Activated T-helper 1 cell treated with Interleukin-2 at 50 U/mL for 16 hours (primary cell): ENCODE measurements at regions not wholly inside any gene's neighbourhood (a gene's known extent, or its start where the extent isn't known, plus 50 kb on each side); places are given as distances from the start of the nearest gene placed in this dataset.
"Not testable (repeated sequence)": the region's sequence is repeated elsewhere in the genome, so short reads cannot be mapped to it uniquely, and the experiment has no call there.

Experiments
- DNase-seq: peaks from one replicate; pipeline ENCODE4 v3.0.0-alpha.2; 2020; ENCODE audit warnings: low read depth

DNA sequence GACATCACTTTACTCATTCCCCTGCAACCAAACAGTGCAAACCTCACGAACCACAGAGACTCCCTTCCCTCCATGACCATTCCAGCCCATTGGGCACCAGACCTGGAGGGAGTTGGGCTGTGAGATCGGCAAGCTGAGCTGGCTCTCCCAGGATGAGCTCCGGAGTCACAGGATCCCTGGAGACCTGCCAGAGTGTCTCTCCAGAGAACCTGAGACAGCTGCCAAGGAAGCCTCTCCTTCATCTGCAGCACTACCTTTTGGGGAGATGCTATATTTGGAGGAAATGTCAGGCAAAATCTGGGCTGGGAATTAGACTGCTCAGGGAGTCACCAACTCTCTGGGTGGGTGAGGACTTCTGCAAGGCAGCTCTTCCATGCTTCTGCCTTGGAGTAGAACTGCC lies 417.4 kb downstream of the TNS1 start:
- no peak for DNase-seq

DNA sequence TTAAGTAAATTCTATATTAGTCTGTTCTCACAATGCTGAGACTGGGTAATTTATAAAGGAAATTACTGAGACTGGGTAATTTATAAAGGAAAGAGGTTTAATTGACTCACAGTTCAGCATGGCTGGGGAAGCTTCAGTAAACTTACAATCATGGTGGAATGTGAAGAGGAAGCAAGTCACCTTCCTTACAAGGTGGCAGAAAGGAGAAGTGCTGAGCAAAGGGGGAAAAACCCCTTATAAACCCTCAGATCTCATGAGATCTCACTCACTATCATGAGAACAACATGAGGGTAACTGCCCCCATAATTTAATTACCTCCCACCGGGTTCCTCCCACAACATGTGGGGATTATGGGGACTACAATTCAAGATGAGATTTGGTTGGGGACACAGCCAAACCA lies 422.4 kb downstream of the TNS1 start:
- not testable (repeated sequence) for DNase-seq

DNA sequence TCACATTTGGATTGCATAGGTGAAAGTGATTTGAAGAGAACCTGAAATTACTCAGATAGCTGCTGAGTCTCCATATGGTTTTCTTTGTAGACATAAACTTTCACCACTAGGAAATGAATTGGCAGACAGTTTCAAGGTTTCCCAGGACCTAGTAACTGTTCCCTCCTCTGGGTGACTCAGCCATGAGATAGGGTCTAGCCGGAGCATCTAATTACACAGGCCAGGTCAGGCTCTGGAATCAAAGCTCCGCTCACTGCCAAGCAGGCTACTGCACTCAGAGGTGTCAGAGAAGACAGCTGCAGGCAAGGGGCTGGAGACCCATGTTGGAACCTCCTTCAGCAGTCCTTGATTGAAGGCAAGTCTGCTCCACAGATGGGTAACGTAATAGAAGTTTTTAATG lies 429.2 kb downstream of the TNS1 start:
- no peak for DNase-seq

DNA sequence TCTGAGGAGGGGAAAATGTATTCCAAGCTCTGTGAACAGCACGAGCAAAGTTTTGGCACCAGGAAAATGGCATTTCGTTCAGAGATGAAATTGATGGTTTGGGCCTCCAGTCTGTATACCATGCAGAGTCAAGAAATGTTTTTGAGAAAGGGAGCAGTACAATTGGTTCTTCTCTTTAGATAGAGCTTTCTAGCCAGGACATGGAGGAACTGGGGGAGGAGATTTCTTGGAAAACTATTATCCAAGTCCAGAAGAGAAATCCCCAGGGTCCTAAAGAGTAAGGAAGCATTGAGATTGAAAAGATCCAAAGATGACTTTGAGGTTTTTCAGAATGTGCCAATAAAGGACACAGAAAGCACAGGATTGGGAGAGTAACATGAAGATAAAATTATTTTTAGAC lies 432.4 kb downstream of the TNS1 start:
- no peak for DNase-seq

DNA sequence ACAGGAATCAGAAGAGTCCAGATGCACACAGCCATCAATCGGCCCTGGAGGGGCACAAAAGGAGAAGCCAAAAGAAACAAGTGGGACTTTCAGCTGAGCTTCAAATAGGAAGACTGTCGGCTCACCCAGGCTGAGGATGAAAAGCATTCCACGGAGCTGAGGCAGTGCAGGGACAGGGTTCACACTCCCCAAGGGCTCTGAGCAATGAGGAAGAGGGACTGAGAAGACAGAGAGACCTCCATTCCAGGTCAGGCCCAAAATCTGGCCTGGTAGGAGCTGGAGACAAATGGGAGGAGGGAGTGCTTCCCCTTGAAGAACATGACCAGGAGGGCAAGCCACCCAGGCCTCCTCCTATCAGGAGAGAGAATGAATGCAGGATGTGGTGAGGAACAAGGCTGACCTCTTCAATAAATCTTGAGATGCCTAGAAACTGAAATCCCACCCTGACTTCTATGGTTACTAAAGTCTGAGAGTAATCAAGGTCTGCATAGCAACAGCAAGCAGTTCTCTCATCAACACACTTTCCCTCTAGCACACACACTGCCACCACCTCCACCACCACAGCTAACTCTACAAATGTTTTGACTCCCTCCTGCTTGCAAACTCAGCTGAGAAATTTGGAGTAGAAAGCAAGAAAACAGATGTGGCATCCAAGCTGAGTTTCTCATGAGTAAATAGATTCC lies 434.4 kb downstream of the TNS1 start:
- DNase-seq, result no peak

DNA sequence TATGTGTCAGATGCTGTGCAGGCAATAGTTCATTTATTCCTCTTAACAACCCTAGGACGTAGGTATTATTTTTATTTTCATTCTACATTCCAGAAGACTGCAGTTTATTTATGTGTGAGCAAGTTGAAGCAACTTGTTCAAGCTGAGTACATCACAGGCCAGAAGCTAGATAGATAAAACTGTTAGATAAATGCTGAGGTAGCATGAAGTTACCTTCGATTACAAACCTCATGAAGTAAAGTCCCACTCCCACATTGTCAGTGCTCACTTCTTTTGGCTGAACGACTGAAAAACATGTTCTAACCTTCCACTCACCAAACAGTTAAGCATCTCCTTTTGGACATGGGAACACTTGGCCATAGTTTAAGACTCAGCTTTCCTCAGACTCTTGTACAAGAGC lies 439.2 kb downstream of the TNS1 start:
- DNase-seq, result no peak

DNA sequence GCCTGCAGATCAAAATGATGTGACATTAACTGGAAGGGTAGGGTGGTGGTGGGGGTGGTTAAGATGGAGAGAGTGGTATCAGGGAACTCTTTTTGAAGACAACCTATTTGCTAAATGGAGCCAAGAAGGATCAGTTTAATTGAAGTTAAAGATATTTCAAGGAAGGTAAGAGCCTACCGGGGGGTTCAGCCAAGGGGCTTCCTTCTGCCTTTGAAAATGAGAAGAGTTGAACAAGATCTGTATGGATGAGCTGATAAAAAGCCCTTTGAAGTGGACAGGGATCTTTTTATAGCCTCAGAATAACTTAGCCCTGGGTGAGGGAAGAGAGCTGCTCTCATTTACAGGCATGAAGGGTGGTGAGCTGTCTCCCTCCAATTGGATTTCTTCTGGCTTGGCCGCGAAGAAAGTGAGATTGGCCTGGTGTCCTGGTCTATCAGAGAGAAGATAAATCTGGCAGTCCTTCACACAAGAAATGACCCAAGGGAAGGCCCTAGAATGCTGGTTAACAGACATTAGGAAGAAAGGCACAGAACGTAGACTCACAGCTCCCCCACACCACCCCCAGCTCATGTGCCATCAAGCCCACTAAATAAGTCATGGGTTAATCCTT lies 439.8 kb downstream of the TNS1 start:
- DNase-seq, result no peak

DNA sequence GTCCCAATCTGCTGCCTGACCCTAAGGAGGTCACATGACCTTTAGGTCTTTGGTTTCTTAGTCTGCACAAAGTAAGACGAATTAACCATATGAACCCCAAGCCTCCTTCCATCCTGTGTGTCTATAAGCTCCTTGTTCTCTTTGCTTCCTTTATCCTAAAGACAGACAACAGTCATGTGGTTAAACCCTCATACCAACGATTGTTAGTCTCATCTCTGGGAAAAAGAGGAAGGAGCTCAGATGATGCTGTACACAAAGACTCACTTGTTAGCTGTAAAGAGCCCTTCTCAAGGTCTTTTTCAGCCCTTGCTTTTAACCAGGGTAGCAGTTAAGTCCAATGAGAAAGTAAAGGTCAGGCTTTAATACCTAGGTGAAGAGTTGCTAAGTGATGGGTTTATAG lies 443.7 kb downstream of the TNS1 start:
- DNase-seq, result no peak

DNA sequence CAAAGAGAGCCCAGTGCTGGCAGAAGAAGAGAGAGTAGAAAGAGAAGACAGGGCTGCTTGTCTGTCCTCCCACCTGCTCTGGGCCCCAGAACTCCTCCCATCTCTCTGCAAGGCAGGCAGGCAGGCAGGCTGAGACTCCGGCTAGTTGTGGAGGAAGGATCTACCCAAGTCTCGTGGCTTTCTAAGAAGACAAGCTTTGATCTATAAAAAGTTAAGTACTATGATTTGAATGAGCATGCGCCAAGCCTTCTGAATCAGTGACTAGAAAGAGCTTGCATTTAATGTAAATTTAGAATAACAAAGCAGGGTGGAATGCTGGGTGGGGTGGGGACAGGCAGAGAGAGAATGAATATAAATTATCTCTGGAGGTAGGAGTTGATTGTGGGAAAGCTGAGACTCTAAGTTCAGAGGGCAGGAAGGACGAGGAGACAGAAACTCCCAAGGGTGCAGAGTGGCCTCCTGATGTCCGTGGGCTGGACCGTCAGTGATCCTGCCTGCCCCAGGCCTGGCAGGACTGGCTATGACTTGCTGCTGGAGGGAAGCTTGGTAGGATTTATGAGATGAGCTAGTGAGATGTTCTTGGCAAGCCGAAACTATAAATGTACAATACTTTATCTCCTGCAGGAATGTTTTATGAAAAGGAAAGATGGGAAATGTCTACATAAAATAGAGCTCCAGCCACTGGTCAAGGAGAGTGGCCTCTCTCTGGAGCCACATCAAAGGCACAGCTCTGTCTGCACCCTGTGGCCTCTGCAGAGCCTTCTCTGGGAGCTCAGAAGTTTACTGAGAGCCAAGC lies 447.5 kb downstream of the TNS1 start:
- DNase-seq, result no peak

DNA sequence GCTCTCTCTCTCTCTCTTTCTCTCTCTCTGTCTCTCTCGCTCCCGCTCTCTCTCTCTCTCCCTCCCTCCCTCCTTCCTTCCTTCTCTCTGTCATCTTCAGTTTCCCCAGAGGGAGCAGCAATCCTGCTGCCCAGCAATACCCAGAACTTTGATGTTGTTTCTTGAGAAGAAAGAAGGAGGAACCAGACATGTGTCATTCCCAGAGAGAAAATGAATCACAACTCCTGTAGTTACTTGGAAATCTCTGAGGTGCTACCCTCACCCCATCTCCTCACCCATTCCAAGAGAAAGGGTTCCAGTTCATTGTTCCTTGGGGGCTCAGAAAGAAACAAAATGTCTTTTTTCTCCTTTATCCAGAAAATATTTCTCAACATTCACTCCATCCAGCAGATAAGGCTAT lies 449.1 kb downstream of the TNS1 start:
- DNase-seq, result no peak

DNA sequence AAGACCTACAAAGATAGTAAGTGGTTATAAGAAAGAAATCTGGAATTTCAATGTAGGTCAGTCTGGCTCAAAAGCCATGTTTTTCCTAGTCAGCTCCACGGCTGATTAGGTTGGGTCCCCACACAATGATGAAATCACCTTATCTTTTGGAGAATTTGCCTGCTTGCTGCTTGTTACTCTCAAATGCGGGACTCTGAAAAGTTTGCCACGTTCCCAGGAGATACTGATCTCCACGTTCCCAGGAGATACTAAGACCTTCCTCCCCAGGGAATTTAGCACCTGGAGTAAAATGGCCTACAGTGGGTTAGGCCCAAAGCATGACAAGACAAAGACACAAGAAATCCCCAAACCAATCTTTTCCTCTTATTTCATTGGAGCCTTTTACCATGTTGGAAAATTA lies 449.6 kb downstream of the TNS1 start:
- no peak for DNase-seq

DNA sequence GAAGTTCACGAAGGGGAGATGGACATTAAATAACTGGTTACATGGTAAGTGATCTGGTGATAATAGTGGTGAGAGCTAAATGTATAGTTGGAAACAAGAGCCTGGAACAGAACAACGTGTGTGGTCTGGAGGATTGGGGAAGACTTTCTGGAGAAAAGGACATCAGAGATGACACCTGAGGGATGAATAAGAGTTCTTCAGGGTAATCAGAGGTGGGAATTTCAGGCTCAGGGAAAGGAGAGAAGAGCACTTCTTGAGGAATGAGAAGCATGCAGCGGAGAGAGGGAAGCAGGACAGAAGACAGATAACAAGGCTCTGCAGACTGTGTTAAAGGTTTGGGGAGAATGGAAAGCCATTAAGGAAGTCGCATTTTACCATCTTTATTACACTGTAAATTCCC lies 450.7 kb downstream of the TNS1 start:
- no peak for DNase-seq

DNA sequence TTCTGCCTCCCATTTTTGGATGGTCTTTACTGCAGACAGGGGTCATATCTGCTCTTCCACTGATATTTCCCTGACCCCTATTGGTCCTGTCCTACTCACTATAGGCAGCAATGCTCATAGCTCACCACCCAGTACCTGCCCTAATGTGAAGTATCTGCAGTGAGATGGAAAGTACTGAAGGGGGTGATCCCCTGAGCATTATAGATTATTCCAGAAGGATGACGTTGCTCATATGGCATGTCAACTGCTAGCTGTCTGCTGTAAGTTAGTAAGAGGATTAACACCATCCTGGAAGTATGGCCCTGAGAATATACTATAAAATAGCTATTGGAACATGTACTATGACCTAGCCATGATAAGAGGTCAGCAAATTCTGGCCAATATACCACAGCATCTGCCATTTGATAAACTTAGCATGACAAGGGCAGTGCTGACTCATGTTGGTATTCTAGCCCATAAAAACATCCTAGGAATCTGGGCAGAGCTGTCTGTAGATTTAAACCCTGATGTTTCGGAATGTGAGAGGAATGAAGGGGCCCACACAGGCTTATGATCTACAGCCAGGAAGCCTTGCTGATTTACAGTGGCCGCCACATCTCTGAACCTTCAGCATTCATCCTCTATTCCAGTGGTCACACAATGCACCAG lies 451.4 kb downstream of the TNS1 start:
- no peak for DNase-seq

DNA sequence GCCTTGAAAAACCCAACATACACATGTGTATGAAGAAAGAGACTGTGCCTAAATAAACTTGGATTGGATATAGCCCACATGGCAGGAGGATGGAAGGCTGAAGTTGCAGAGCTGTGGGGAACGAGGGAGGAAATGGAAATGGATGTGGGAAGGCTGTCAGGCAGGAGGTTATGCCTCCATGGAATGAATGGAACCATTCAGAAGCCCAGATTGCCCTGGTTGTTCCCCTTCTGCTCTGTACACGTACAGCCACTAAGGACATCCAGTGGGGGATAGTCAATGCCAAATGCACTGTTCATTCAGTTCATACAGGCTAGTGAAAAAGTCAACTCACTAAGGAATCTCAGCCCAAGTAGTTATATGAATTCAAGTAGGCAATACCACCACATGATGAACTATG lies 463.7 kb downstream of the TNS1 start:
- DNase-seq, result no peak

DNA sequence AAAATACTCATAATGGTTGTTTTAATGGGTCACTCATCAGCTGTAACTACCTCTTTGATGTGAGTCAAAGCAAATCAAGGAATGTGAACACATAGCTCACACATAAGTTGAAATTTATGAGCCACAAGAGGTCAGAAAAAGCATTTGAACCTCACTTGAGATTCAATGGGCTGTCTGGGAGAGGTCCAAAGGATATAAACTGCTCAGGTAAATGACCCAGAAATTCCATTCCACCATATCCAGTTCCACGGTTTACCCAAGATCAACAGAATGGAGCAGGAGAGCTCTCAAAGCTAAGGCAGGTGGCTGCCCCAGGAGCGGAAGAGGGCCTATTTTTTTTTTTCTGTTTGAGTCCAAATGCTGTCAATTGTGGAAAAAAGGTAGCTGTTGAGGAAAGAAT lies 464.1 kb downstream of the TNS1 start:
- no peak for DNase-seq

DNA sequence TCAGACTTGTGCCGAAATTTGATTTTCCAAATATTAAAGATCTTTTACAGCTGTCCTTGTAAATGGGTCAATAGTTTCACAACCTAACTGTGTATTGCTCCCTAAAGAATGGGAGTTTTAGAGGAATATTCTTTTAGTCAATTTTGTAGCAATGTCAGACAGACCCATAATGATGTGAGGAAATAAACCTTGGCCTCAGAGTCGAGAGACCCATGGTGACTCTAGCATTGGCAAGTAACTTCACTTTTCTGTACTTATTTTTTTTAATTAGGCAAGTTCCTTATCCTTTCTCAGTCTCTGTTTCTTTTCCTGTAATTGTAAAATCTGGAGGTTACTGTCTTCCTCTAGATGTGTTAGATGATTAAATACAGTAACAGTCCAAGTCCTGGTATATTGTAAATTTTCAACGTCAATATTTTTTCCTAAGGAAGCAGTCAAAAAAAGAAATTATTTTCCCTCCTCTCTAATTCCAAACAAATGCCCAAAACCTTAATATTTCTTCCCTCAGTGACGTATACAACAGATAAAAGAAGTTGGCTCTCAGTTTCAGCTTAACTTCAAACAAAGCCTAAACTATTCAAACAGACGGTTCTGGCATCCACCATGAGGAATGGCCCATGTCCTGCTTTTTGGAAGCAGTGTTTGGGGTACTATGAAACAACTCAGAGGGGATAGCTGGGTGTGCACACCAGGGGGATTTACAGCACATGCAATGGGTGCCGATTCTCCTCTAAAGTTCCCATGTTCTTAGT lies 466.7 kb downstream of the TNS1 start:
- no peak for DNase-seq

DNA sequence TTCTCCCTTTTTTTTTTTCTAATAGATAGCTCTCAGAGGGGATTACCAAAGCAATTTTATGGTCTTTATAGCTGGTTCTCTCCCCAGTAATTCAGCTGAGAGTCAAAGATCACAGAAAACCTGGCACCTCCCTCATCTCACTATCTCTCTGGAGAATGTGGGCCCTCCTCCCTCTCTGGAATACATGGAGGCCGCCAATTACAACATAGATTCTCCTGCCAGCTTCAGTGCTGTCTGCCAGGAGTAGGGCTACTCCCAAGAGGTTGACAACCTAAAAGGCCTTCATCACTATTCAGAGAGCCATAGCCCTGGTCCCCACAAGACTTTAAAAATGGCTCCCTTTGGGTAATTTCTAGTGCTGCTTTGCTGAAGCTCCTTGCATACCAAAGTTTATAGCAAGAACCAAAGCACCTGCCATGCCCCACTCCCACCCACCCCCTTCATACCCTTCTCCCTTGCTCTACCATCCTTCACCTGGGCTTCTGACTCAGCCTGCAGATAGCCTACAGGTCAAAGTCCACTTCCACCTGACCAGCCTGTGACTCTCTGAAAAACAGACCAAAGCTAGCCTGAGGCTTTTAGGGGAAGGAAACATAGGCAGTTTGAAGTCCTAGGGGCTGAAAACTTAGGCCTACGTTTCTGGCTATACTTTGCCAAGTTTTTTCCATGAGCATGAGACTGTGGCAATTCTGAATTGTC lies 472.3 kb downstream of the TNS1 start:
- DNase-seq, result no peak

DNA sequence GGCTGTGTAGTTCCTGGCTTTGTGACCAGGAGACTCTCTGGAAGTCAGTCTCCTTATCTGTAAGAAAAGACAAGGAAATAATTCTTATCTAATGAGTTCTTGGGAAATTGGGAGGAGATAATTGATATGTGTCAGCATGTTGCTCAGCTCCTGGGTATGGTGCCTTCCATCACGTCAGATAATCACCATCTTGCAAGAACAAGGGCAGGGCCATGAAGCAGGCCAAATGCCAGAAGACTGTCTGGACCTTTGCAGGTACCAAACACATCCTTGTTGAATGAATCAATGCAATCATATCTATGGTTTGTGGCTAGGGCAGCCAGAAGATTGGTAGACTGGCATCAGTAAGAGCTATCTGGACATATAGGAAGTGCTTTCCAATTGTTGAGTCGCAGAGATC lies 473.5 kb downstream of the TNS1 start:
- no peak for DNase-seq

DNA sequence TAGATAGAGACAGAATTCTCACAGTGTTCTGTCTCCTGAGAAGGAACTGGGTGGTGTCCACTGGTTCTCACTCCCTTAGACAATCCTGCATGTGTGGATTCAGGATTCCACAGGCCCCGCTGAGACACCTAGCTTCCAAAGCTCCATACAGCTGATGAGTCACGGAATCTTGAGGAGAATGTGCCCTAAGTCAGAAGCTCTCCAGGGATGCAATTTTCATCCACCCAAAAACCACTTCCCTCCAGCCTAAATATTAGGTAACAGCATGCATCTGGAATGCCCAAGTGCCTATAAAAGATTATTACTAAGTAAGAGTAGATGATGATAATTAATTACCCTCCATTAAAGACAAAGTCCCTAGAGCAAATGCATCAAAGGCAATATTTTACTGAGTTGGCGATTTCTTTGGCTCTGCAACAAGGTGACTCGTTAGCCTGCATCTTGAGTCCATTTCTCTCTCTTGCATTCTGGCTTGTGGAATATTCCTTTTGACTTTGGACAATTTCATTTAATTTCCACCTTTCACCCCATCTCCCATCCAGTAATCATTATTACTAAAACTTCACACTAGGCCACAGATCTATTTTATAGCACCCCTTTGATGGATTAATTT lies 475.1 kb downstream of the TNS1 start:
- no peak for DNase-seq

DNA sequence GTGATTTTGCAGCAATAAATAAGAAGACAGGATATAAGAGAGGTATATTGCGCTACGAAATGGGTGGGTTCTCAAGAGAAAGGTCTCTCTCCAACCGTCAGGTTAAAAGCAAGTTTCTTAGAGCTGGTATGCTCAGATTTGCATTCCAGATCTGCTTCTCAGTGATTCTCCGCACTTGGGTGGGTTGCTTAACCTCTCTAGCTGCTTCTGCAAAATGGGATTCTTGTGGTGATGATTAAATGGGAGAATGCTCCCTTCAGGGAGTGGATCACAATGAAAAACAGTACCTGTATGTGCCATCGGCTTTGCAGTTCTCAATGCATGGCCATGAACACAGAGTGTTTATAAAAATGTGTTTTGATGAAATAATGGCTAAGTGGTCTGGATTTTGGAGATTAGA lies 477.7 kb downstream of the TNS1 start:
- DNase-seq, result no peak

DNA sequence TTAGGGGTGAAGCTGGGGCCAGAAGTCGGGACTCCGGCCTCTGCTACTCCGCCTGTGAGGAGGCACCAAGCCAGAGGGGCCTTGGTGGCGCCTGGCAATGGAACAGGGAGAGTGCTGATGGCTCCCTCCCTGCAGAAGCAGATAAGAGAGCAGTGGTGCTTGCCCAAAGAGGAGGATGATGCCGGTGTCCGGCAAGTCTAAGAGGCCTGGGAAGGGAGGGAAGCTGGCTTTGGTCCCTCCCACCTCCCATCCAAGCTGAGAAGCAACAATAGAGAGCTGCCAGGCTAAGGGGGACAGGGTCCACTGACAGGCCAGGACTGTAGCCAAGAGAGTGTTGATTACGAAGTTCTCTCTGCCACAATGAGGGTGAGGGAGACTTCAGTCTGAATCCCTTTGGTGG lies 479.5 kb downstream of the TNS1 start:
- no peak for DNase-seq
